ENCODE measurements at regions not wholly inside any gene's neighbourhood (a gene's known extent, or its start where the extent isn't known, plus 50 kb on each side); places are given as distances from the start of the nearest gene placed in this dataset.
"Not testable (repeated sequence)": the region's sequence is repeated elsewhere in the genome, so short reads cannot be mapped to it uniquely, and the experiment has no call there.

- intact Hi-C loops (cut with DNase I): no loop called here
- 73% methylated on average over 2 of the region's 2 CpGs for WGBS
- H3K9me3 ChIP-seq: no peaks in the 10 kb centered on the region
- H3K4me3 ChIP-seq: no peak overlapping the region
- H3K36me3 ChIP-seq: no peaks in the 10 kb centered on the region
- no peaks in the 10 kb centered on the region for H3K27me3 ChIP-seq (replicated peaks; ENCODE audit: insufficient read depth)
- H3K4me1 ChIP-seq (replicated peaks): no peaks in the 10 kb centered on the region
- H3K27ac ChIP-seq: no peak overlapping the region
- no peak for TF ChIP-seq POLR2A (IDR thresholded peaks at IDR 0.05)
- no peak for TF ChIP-seq POLR2AphosphoS5 (IDR thresholded peaks at IDR 0.05)
- TF ChIP-seq CTCF (IDR thresholded peaks at IDR 0.05): no peak
- no peak for DNase-seq (ENCODE audit: low spot score)
Observed at GRCh38 chr4:33772582-33772981, 2471.7 kb downstream of the ARAP2 start.

DNA sequence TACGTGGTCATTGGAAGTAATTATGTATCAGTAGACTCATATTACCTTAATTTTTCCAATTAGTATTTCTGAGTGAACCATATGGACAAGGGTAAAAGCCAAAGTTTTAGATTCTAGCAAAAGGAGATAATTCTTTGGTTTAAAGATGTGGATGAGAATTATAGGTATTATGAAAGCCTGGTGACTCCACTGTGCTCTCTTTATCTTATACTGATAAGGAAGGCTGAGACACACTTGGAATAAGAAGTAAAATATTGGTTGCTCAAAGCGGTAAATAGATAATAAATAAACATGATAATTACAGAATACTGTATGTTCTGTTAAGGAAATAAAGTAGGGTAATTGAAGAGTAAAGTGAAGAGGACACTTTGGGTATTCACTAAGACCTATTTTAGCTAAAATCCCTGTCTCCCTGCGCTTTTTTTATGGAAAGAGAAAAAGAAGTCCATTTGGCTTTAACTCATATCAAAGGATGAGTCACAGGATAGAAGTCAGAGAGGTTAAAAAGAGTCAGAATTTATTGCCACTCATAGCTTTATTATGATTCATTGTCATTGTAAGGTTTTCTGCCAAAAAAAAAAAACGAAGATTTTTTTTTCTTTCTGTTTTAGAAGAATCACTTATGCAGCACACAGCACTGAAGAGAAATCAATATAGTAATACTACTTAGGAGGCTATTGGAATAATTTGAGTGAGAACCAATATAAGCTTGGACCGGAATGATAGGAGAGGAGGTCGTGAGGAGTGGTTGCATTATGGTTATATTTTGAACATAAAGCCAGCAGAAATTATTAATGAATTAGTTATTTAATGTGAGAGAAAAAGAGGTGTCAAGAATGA, 2463.1 kb downstream of the ARAP2 start:
- intact Hi-C loops (cut with DNase I): no loop called here
- Histone ChIP-seq H3K36me3 (no peaks in the 10 kb centered on the region), H3K4me3 (no peak overlapping the region), H3K4me1 (replicated peaks) (no peaks in the 10 kb centered on the region), H3K27me3 (replicated peaks; ENCODE audit: insufficient read depth) (no peaks in the 10 kb centered on the region), H3K9me3 (no peaks in the 10 kb centered on the region), H3K27ac (no peak overlapping the region)
- TF ChIP-seq POLR2AphosphoS5 (IDR thresholded peaks at IDR 0.05) (no peak), POLR2A (IDR thresholded peaks at IDR 0.05) (no peak), CTCF (IDR thresholded peaks at IDR 0.05) (no peak)
- 70% methylated on average over 6 of the region's 6 CpGs for WGBS
- DNase-seq (ENCODE audit: low spot score): no peak

DNA sequence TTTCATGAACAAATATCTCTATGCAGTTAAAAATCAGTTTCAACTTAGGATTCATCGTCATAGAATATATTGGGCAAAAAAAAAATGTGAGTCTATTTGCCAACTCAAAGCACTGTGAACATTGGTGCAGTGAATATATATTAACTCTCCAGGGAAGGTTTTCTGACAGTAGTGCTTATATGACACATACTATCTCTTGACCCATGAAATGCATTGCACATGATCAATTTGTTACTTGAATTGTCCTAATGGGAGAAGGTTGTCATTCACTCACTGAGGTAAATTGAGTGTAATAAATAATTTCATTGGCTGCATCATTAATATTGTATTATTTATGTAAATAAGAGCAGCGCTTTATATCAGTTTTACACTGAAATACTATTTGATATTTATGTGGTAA, 2458.5 kb downstream of the ARAP2 start:
- Histone ChIP-seq H3K9me3 (no peaks in the 10 kb centered on the region), H3K4me1 (replicated peaks) (no peaks in the 10 kb centered on the region), H3K27me3 (replicated peaks; ENCODE audit: insufficient read depth) (no peaks in the 10 kb centered on the region), H3K4me3 (no peak overlapping the region), H3K36me3 (no peaks in the 10 kb centered on the region), H3K27ac (no peak overlapping the region)
- TF ChIP-seq CTCF (IDR thresholded peaks at IDR 0.05) (no peak), POLR2A (IDR thresholded peaks at IDR 0.05) (no peak), POLR2AphosphoS5 (IDR thresholded peaks at IDR 0.05) (no peak)
- WGBS: 88% methylated on average over 2 of the region's 2 CpGs
- DNase-seq (ENCODE audit: low spot score): no peak
- intact Hi-C loops (cut with DNase I): no loop called here

GRCh38 chr4:33802578-33802977, 2441.7 kb downstream of the ARAP2 start:
- Histone ChIP-seq H3K4me1 (replicated peaks) (no peaks in the 10 kb centered on the region), H3K36me3 (no peaks in the 10 kb centered on the region), H3K4me3 (no peak overlapping the region), H3K27ac (no peak overlapping the region), H3K27me3 (replicated peaks; ENCODE audit: insufficient read depth) (no peaks in the 10 kb centered on the region), H3K9me3 (no peaks in the 10 kb centered on the region)
- 74% methylated on average over 2 of the region's 2 CpGs for WGBS
- DNase-seq (ENCODE audit: low spot score): no peak
- intact Hi-C loops (cut with DNase I): no loop called here
- TF ChIP-seq POLR2AphosphoS5 (IDR thresholded peaks at IDR 0.05): no peak

DNA sequence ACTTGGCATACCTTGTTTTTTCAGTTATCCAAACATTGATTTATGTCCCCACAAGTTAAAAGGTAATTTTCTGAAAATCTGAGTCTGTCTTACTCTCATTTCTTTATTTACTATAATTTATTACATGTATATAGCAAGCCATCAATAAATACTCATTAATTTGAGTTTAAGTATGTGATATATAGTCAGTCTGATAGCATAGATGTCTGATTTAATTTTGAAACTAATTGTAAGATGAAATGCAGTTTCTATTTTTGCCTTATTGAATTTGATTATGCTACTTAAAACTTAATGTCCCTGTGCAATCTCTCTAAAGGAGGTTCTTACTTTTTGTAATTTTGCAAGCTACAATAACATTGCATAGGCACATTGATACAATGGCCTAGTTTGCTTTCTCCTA, 2418.6 kb downstream of the ARAP2 start:
- no peaks in the 10 kb centered on the region for H3K4me1 ChIP-seq (replicated peaks)
- H3K9me3 ChIP-seq: no peaks in the 10 kb centered on the region
- no peak for DNase-seq (ENCODE audit: low spot score)
- H3K27me3 ChIP-seq (replicated peaks; ENCODE audit: insufficient read depth): no peaks in the 10 kb centered on the region
- intact Hi-C loops (cut with DNase I): no loop called here
- no peak overlapping the region for H3K27ac ChIP-seq
- H3K36me3 ChIP-seq: no peaks in the 10 kb centered on the region
- TF ChIP-seq POLR2A (IDR thresholded peaks at IDR 0.05) (no peak), CTCF (IDR thresholded peaks at IDR 0.05) (no peak), POLR2AphosphoS5 (IDR thresholded peaks at IDR 0.05) (no peak)
- no peak overlapping the region for H3K4me3 ChIP-seq

DNA sequence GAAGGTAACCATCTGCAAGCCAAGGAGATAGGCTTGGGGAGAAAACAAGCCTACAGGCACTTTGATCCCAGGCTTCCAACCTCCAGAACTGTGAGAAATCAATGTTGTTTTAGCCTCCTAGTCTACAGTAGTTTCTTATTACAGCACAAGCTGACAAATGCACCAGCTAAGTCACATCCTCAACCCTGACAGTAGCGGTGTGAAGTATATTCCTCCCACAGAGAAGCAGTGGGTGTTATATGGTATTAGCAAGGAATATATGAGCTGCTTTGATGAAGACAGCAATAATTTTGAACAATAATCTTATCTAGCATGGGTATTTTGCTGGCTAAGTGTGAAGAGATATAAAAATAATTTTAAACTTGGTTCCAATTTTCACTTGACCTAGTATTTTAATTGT, 2415.0 kb downstream of the ARAP2 start:
- WGBS: 96% methylated on average over 1 of the region's 1 CpG
- H3K27me3 ChIP-seq (replicated peaks; ENCODE audit: insufficient read depth); intact Hi-C loops (cut with DNase I): not testable (repeated sequence)

More for the DNA sequence above, 2415.0 kb downstream of the ARAP2 start:
- H3K36me3 ChIP-seq; H3K9me3 ChIP-seq; H3K4me3 ChIP-seq; DNase-seq (ENCODE audit: low spot score); H3K4me1 ChIP-seq (replicated peaks); H3K27ac ChIP-seq: not testable (repeated sequence)
